ENCODE measurements at regions not wholly inside any gene's neighbourhood (a gene's known extent, or its start where the extent isn't known, plus 50 kb on each side); places are given as distances from the start of the nearest gene placed in this dataset.

GRCh38 chr7:13508586-13508985, 480.9 kb downstream of the ETV1 start:
- no peak for DNase-seq

GRCh38 chr7:13518738-13519137, 470.7 kb downstream of the ETV1 start:
- no peak for DNase-seq

- DNase-seq: no peak
Observed at GRCh38 chr7:13524076-13524475, 465.4 kb downstream of the ETV1 start.

- no peak for DNase-seq
Observed at GRCh38 chr7:13532028-13532753, 457.3 kb downstream of the ETV1 start.

- no peak for DNase-seq
Observed at GRCh38 chr7:13538669-13539068, 450.8 kb downstream of the ETV1 start.

- peak; percentile 59 for DNase-seq
Observed at GRCh38 chr7:13540429-13540828, 449.0 kb downstream of the ETV1 start.

GRCh38 chr7:13541326-13541725, 448.1 kb downstream of the ETV1 start:
- DNase-seq: no peak

- no peak for DNase-seq
Observed at GRCh38 chr7:13542451-13542850, 447.0 kb downstream of the ETV1 start.

GRCh38 chr7:13551503-13551902, 438.0 kb downstream of the ETV1 start:
- DNase-seq: no peak

- peak; percentile 37 for DNase-seq
Observed at GRCh38 chr7:13560441-13560840, 429.0 kb downstream of the ETV1 start.

GRCh38 chr7:13563257-13563656, 426.2 kb downstream of the ETV1 start:
- no peak for DNase-seq

GRCh38 chr7:13563680-13564079, 425.8 kb downstream of the ETV1 start:
- DNase-seq: no peak

GRCh38 chr7:13577566-13578145, 411.8 kb downstream of the ETV1 start:
- no peak for DNase-seq

- DNase-seq: no peak
Observed at GRCh38 chr7:13578294-13578693, 411.2 kb downstream of the ETV1 start.

GRCh38 chr7:13581097-13581496, 408.4 kb downstream of the ETV1 start:
- peak; percentile 16 for DNase-seq

- no peak for DNase-seq
Observed at GRCh38 chr7:13593854-13594253, 395.6 kb downstream of the ETV1 start.

- no peak for DNase-seq
Observed at GRCh38 chr7:13602036-13602435, 387.4 kb downstream of the ETV1 start.

- no peak for DNase-seq
Observed at GRCh38 chr7:13603016-13603415, 386.4 kb downstream of the ETV1 start.

GRCh38 chr7:13603661-13604060, 385.8 kb downstream of the ETV1 start:
- DNase-seq: no peak

GRCh38 chr7:13604178-13604577, 385.3 kb downstream of the ETV1 start:
- no peak for DNase-seq

- DNase-seq: no peak
Observed at GRCh38 chr7:13610372-13610771, 379.1 kb downstream of the ETV1 start.

- DNase-seq: no peak
Observed at GRCh38 chr7:13615679-13616078, 373.8 kb downstream of the ETV1 start.

GRCh38 chr7:13627455-13627854, 362.0 kb downstream of the ETV1 start:
- no peak for DNase-seq

- peak; percentile 60 for DNase-seq
Observed at GRCh38 chr7:13628239-13629001, 361.0 kb downstream of the ETV1 start.

All from NCI-H226 (cell line).